ENCODE measurements at regions not wholly inside any gene's neighbourhood (a gene's known extent, or its start where the extent isn't known, plus 50 kb on each side); places are given as distances from the start of the nearest gene placed in this dataset.

DNA sequence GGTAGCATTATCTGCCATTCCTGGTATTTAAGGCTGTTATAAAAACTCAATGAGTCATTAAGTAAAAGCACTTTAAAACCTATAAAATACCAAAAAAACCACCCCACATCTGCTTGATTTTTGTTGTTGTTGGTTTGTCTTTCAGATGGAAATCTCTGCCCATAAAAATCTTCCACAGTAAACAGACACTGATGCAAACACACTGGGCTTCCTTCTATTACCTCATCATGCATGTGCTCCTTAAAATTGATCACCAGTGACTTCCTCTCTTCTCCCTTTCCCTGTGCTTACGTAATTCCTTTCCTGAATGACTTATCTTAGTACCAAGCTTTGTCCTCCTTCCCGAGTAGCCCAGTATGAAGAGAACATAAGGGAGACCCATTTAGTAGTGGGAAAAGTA is 167.2 kb downstream of the EVX1 start:
- Histone ChIP-seq H3K79me1 (ENCODE audit: low read depth, low read length) (no peaks in the 10 kb centered on the region), H4K20me1 (replicated peaks in 1 of 2; ENCODE audit: control insufficient read depth in 1 of 2, insufficient read depth in 2 of 2, low read length in 2 of 2) (no peaks in the 10 kb centered on the region), H2BK12ac (ENCODE audit: low read depth, low read length) (no peak overlapping the region), H3K23me2 (ENCODE audit: low read depth, low read length) (no peaks in the 10 kb centered on the region), H3K27ac (ENCODE audit: low read depth, low read length) (no peak overlapping the region), H3K56ac (replicated peaks; ENCODE audit: insufficient read length, low read depth, low read length) (no peak overlapping the region), H4K91ac (replicated peaks; ENCODE audit: insufficient read length, low read length) (no peak overlapping the region), H2AFZ (ENCODE audit: low read length) (no peak overlapping the region), H2AK5ac (ENCODE audit: low read depth, low read length) (no peak overlapping the region), H3K14ac (ENCODE audit: insufficient read length) (no peak overlapping the region), H2BK20ac (ENCODE audit: low read length) (no peak overlapping the region), H4K8ac (ENCODE audit: extremely low read depth, insufficient read depth, low read length) (no peak overlapping the region), H3K36me3 (ENCODE audit: control insufficient read depth in 2 of 4, insufficient read depth in 4 of 4, low read length in 3 of 4) (no peaks in the 10 kb centered on the region), H3K4me2 (ENCODE audit: insufficient read depth in 1 of 2, low read depth in 2 of 2, low read length in 2 of 2) (no peak overlapping the region), H2BK15ac (ENCODE audit: low read length) (no peak overlapping the region), H3K4ac (replicated peaks; ENCODE audit: insufficient read length, low read depth, low read length) (no peak overlapping the region), H3K79me2 (ENCODE audit: control insufficient read depth in 1 of 2, insufficient read depth in 2 of 2, low read length in 2 of 2) (no peaks in the 10 kb centered on the region), H4K5ac (ENCODE audit: insufficient read length, low read depth, low read length) (no peak overlapping the region), H3K23ac (ENCODE audit: insufficient read length) (no peak overlapping the region), H2BK120ac (replicated peaks; ENCODE audit: low read depth, low read length) (no peak overlapping the region), H3K4me1 (replicated peaks in 1 of 4; ENCODE audit: control insufficient read depth in 3 of 4, insufficient read depth in 4 of 4, low read length in 3 of 4) (peaks cover 0 to 3% (median 0%) of the 10 kb centered on the region in 4 experiments; a peak in 1 of 7 replicates), H3K4me3 (ENCODE audit: extremely low read depth in 1 of 4, insufficient read depth in 2 of 4, low read depth in 3 of 4, low read length in 4 of 4) (no peak overlapping the region), H3K9ac (replicated peaks in 1 of 4; ENCODE audit: extremely low read depth in 1 of 4, low read depth in 3 of 4, low read length in 3 of 4) (no peak overlapping the region), H3K9me3 (ENCODE audit: insufficient read depth in 2 of 2, low read depth in 1 of 2, low read length in 1 of 2) (no peaks in the 10 kb centered on the region), H2BK5ac (ENCODE audit: low read depth, low read length) (no peak overlapping the region), H3K27me3 (replicated peaks in 1 of 4; ENCODE audit: control insufficient read depth in 3 of 4, extremely low read depth in 1 of 4, insufficient read depth in 3 of 4, low read length in 3 of 4) (peaks cover 0 to 2% (median 0%) of the 10 kb centered on the region in 4 experiments; a peak in 1 of 7 replicates), H3K18ac (ENCODE audit: extremely low read depth, low read length) (no peak overlapping the region)
- FAIRE-seq = no peak
- ChIA-PET CTCF (ENCODE audit: partially characterized antibody) (interaction anchor here (0.8 kb wide), 1 partner anchor 568 kb away, joined by 3 read pairs; no protein-coding TSS in a partner anchor), POLR2A (ENCODE audit: partially characterized antibody) (no interaction called here)
- WGBS, 2 experiments (ENCODE audit: extremely low coverage in 1 of 2, insufficient coverage in 1 of 2, insufficient read length in 1 of 2, insufficient replicate concordance in 2 of 2, low coverage in 1 of 2, low lambda C conversion rate in 2 of 2, missing lambda C conversion rate in 1 of 2) = 100% methylated on average over 2 of the region's 2 CpGs; no CpG with 5 or more reads in 1 of the 2 experiments
- no peak for DNase-seq (ENCODE audit: low read depth in 1 of 2, low spot score in 2 of 2)
- TF ChIP-seq SP2 (IDR thresholded peaks at IDR 0.05; ENCODE audit: low read length) (no peak), ASH2L (IDR thresholded peaks at IDR 0.05; ENCODE audit: low read length) (no peak), RNF2 (IDR thresholded peaks at IDR 0.05; ENCODE audit: borderline replicate concordance, low read depth, low read length, missing control alignments, poor library complexity, severe bottlenecking) (no peak), CBX5 (IDR thresholded peaks at IDR 0.05; ENCODE audit: low read depth, low read length) (no peak), CTBP2 (IDR thresholded peaks at IDR 0.05; ENCODE audit: borderline replicate concordance, insufficient read depth, insufficient read length, low read length) (no peak), SRF (IDR thresholded peaks at IDR 0.05; ENCODE audit: low read depth, low read length) (no peak), JUND (IDR thresholded peaks at IDR 0.05; ENCODE audit: low read length) (no peak), RBBP5 (IDR thresholded peaks at IDR 0.05; ENCODE audit: borderline replicate concordance, low read depth, low read length) (no peak), CHD1 (IDR thresholded peaks at IDR 0.05; ENCODE audit: low read depth, low read length) (no peak), GTF2F1 (IDR thresholded peaks at IDR 0.05; ENCODE audit: borderline replicate concordance, low read depth, low read length) (no peak)
- TF ChIP-seq, protein P1, sequence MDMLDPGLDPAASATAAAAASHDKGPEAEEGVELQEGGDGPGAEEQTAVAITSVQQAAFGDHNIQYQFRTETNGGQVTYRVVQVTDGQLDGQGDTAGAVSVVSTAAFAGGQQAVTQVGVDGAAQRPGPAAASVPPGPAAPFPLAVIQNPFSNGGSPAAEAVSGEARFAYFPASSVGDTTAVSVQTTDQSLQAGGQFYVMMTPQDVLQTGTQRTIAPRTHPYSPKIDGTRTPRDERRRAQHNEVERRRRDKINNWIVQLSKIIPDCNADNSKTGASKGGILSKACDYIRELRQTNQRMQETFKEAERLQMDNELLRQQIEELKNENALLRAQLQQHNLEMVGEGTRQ (IDR thresholded peaks at IDR 0.05; ENCODE audit: low read length) = no peak
- TF ChIP-seq, protein P2, sequence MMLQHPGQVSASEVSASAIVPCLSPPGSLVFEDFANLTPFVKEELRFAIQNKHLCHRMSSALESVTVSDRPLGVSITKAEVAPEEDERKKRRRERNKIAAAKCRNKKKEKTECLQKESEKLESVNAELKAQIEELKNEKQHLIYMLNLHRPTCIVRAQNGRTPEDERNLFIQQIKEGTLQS (IDR thresholded peaks at IDR 0.05; ENCODE audit: insufficient read depth, low read depth, low read length) = no peak
- TF ChIP-seq, protein P3, sequence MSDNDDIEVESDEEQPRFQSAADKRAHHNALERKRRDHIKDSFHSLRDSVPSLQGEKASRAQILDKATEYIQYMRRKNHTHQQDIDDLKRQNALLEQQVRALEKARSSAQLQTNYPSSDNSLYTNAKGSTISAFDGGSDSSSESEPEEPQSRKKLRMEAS (IDR thresholded peaks at IDR 0.05) = no peak
